Upper lobe of left lung (tissue), 4 donors: ENCODE measurements at regions not wholly inside any gene's neighbourhood (a gene's known extent, or its start where the extent isn't known, plus 50 kb on each side); places are given as distances from the start of the nearest gene placed in this dataset.

Source experiments
- CTCF ChIP-seq, 6 experiments: fragments of 450-650 bp in 4 of 6; fragments of 200-600 bp in 2 of 6; sonication (generic) in 2 of 6; IDR thresholded peaks; one replicate each; pipeline ENCODE4 v1.5.1; 2016 to 2019; ENCODE audit warnings: antibody characterized with exemption in 6 of 6
- EP300 ChIP-seq, 4 donors: sonication (generic); formaldehyde crosslinking; IDR thresholded peaks; one replicate each; pipeline ENCODE4 v1.5.1; 2017; ENCODE audit warnings: antibody characterized with exemption in 4 of 4, control low read depth in 2 of 4
- POLR2A ChIP-seq, 4 donors: fragments of 450-650 bp; IDR thresholded peaks; one replicate each; pipeline ENCODE4 v1.5.1; 2016 to 2017; ENCODE audit warnings: antibody characterized with exemption in 4 of 4, mild to moderate bottlenecking in 2 of 4

GRCh38 chr2:16011621-16011960 is 71.2 kb downstream of the MYCN start:
- TF ChIP-seq CTCF (IDR thresholded peaks at IDR 0.05) (no peak), POLR2A (IDR thresholded peaks at IDR 0.05) (no peak), EP300 (IDR thresholded peaks at IDR 0.05) (no peak)
